ENCODE measurements at regions not wholly inside any gene's neighbourhood (a gene's known extent, or its start where the extent isn't known, plus 50 kb on each side); places are given as distances from the start of the nearest gene placed in this dataset.

GRCh38 chr1:38667626-38668025 is 191.9 kb downstream of the RRAGC start:
- H3K9me2 ChIP-seq (replicated peaks; ENCODE audit: control insufficient read depth, low read length): no peaks in the 10 kb centered on the region
- H3K27me3 ChIP-seq (ENCODE audit: control insufficient read depth, low read length): peaks cover 10% of the 10 kb centered on the region; the same call in 1 of the 2 replicates
- H4K20me1 ChIP-seq (ENCODE audit: control insufficient read depth, insufficient read depth, low read depth, low read length): no peaks in the 10 kb centered on the region
- no peak overlapping the region for H3K4me3 ChIP-seq (ENCODE audit: low read length)
- no peaks in the 10 kb centered on the region for H3K36me3 ChIP-seq (ENCODE audit: control insufficient read depth, low read length)
- no peak for TF ChIP-seq EZH2phosphoT487 (IDR thresholded peaks at IDR 0.05; ENCODE audit: borderline replicate concordance, low read length)
- TF ChIP-seq, protein P1, sequence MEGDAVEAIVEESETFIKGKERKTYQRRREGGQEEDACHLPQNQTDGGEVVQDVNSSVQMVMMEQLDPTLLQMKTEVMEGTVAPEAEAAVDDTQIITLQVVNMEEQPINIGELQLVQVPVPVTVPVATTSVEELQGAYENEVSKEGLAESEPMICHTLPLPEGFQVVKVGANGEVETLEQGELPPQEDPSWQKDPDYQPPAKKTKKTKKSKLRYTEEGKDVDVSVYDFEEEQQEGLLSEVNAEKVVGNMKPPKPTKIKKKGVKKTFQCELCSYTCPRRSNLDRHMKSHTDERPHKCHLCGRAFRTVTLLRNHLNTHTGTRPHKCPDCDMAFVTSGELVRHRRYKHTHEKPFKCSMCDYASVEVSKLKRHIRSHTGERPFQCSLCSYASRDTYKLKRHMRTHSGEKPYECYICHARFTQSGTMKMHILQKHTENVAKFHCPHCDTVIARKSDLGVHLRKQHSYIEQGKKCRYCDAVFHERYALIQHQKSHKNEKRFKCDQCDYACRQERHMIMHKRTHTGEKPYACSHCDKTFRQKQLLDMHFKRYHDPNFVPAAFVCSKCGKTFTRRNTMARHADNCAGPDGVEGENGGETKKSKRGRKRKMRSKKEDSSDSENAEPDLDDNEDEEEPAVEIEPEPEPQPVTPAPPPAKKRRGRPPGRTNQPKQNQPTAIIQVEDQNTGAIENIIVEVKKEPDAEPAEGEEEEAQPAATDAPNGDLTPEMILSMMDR (IDR thresholded peaks at IDR 0.05; ENCODE audit: low read depth, low read length, poor library complexity, severe bottlenecking): no peak
- no peaks in the 10 kb centered on the region for H3K79me2 ChIP-seq (ENCODE audit: control insufficient read depth, low read length)
- no peaks in the 10 kb centered on the region for H3K4me1 ChIP-seq (ENCODE audit: control insufficient read depth, low read length)
- H3F3A ChIP-seq (ENCODE audit: control insufficient read depth, insufficient read depth): no peaks in the 10 kb centered on the region
- no peak overlapping the region for H3K4me2 ChIP-seq (ENCODE audit: low read length)
- no peak overlapping the region for H3K27ac ChIP-seq (ENCODE audit: low read depth, low read length)
- no peaks in the 10 kb centered on the region; the same call in 1 of the 2 replicates for H3K9me3 ChIP-seq (ENCODE audit: control insufficient read depth, insufficient read depth, low read length)

DNA sequence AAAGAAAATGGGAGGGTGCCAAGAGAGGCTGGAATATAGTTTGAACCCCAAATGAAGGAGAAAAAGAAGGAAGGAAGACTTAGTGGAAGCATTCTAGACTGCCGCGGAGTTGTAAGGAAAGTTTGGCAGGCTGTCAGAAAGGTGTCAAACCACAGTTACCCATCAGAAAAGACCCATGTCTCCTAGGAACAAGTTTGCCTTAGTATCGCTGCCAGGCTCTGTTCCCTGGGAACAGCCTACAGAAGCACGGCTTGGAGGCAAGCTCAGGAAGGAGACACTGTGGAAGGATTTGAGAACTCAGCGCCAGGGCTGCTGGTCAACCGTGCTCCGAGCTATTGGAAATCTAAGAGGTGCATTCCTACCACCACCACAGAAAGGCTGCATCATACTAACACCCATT is 197.4 kb downstream of the RRAGC start:
- TF ChIP-seq, protein P1 (IDR thresholded peaks at IDR 0.05; ENCODE audit: low read depth, low read length, poor library complexity, severe bottlenecking): no peak
- H4K20me1 ChIP-seq (ENCODE audit: control insufficient read depth, insufficient read depth, low read depth, low read length): no peaks in the 10 kb centered on the region

DNA sequence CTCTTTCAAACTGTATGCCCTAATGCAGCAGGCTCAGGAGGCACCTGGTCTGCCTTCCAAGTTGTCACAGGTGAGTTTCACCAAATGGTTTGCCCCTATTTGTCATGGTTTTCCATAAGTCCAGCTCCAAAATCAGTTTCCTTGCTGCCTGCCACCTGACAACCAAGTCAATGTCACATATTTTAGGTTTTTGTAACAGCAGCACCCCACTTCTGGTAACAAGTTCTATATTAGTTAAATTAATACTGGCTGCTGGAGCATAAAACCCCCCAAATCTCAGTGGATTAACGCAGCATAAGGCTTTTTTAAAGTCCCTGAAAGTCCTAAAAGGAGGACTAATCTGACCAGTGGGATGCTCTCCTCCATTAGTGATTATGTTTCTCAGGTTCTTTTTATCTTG is 200.7 kb downstream of the RRAGC start:
- H3K27me3 ChIP-seq (ENCODE audit: control insufficient read depth, low read length): peaks cover 25% of the 10 kb centered on the region
- no peak overlapping the region for H3K4me2 ChIP-seq (ENCODE audit: low read length)
- no peak overlapping the region for H3K27ac ChIP-seq (ENCODE audit: low read depth, low read length)
- no peaks in the 10 kb centered on the region for H4K20me1 ChIP-seq (ENCODE audit: control insufficient read depth, insufficient read depth, low read depth, low read length)
- no peaks in the 10 kb centered on the region for H3K9me2 ChIP-seq (replicated peaks; ENCODE audit: control insufficient read depth, low read length)
- no peaks in the 10 kb centered on the region for H3K79me2 ChIP-seq (ENCODE audit: control insufficient read depth, low read length)
- no peaks in the 10 kb centered on the region for H3K9me3 ChIP-seq (ENCODE audit: control insufficient read depth, insufficient read depth, low read length)
- no peaks in the 10 kb centered on the region for H3K36me3 ChIP-seq (ENCODE audit: control insufficient read depth, low read length)
- TF ChIP-seq EZH2phosphoT487 (IDR thresholded peaks at IDR 0.05; ENCODE audit: borderline replicate concordance, low read length): no peak
- TF ChIP-seq, protein P1 (IDR thresholded peaks at IDR 0.05; ENCODE audit: low read depth, low read length, poor library complexity, severe bottlenecking): no peak
- no peak overlapping the region for H3K4me3 ChIP-seq (ENCODE audit: low read length)
- no peaks in the 10 kb centered on the region for H3F3A ChIP-seq (ENCODE audit: control insufficient read depth, insufficient read depth)
- no peaks in the 10 kb centered on the region for H3K4me1 ChIP-seq (ENCODE audit: control insufficient read depth, low read length)

More for the DNA sequence above, 197.4 kb downstream of the RRAGC start:
- Histone ChIP-seq H3K27ac (ENCODE audit: low read depth, low read length) (no peak overlapping the region), H3K4me2 (ENCODE audit: low read length) (no peak overlapping the region), H3K9me3 (ENCODE audit: control insufficient read depth, insufficient read depth, low read length) (no peaks in the 10 kb centered on the region; the same call in 1 of the 2 replicates), H3F3A (ENCODE audit: control insufficient read depth, insufficient read depth) (no peaks in the 10 kb centered on the region), H3K4me3 (ENCODE audit: low read length) (no peak overlapping the region), H3K9me2 (replicated peaks; ENCODE audit: control insufficient read depth, low read length) (no peaks in the 10 kb centered on the region), H3K4me1 (ENCODE audit: control insufficient read depth, low read length) (no peaks in the 10 kb centered on the region), H3K79me2 (ENCODE audit: control insufficient read depth, low read length) (no peaks in the 10 kb centered on the region), H3K36me3 (ENCODE audit: control insufficient read depth, low read length) (no peaks in the 10 kb centered on the region), H3K27me3 (ENCODE audit: control insufficient read depth, low read length) (peaks cover 8% of the 10 kb centered on the region; the same call in 1 of the 2 replicates)

DNA sequence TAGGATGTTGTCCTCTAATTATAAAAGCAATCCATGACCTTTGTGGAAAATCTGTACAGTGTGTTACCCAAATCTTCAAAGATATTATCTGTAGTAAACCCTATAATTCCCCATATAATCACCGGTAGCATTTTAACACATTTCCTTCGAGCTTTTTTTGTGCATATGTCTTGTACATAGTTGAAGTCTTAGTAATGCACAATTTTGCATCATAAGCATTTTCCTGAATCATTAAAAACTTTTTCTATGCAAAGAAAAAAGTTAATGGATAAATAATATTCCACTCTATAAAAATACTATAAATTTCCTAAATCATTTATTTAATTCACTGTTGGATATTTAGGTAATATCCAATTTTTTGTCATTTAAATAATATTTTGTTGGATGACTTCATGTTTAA is 201.7 kb downstream of the RRAGC start:
- no peaks in the 10 kb centered on the region for H3K36me3 ChIP-seq (ENCODE audit: control insufficient read depth, low read length)
- no peak overlapping the region for H3K4me2 ChIP-seq (ENCODE audit: low read length)
- no peak overlapping the region for H3K4me3 ChIP-seq (ENCODE audit: low read length)
- H3K27me3 ChIP-seq (ENCODE audit: control insufficient read depth, low read length): peaks cover 25% of the 10 kb centered on the region
- no peaks in the 10 kb centered on the region for H3K79me2 ChIP-seq (ENCODE audit: control insufficient read depth, low read length)
- TF ChIP-seq, protein P1 (IDR thresholded peaks at IDR 0.05; ENCODE audit: low read depth, low read length, poor library complexity, severe bottlenecking): no peak
- no peak for TF ChIP-seq EZH2phosphoT487 (IDR thresholded peaks at IDR 0.05; ENCODE audit: borderline replicate concordance, low read length)
- H3K4me1 ChIP-seq (ENCODE audit: control insufficient read depth, low read length): no peaks in the 10 kb centered on the region
- no peaks in the 10 kb centered on the region for H4K20me1 ChIP-seq (ENCODE audit: control insufficient read depth, insufficient read depth, low read depth, low read length)
- H3F3A ChIP-seq (ENCODE audit: control insufficient read depth, insufficient read depth): no peaks in the 10 kb centered on the region
- no peaks in the 10 kb centered on the region for H3K9me2 ChIP-seq (replicated peaks; ENCODE audit: control insufficient read depth, low read length)
- H3K9me3 ChIP-seq (ENCODE audit: control insufficient read depth, insufficient read depth, low read length): no peaks in the 10 kb centered on the region
- no peak overlapping the region for H3K27ac ChIP-seq (ENCODE audit: low read depth, low read length)

Data from DOHH2 (cell line).